Endodermal cell (in vitro differentiated cells): ENCODE measurements at regions not wholly inside any gene's neighbourhood (a gene's known extent, or its start where the extent isn't known, plus 50 kb on each side); places are given as distances from the start of the nearest gene placed in this dataset.

Experiments
- DNase-seq: peaks from one replicate; pipeline ENCODE4 v3.0.0-alpha.2; 2017
- H3K27ac ChIP-seq: 2 replicates; pipeline ENCODE4 v1.5.1; 2013; ENCODE audit warnings: mild to moderate bottlenecking, low read depth, low read length, moderate library complexity
- H3K27me3 ChIP-seq: 2 replicates; pipeline ENCODE4 v1.6.1; 2013; ENCODE audit warnings: mild to moderate bottlenecking, low read length, moderate library complexity; ENCODE audit not compliant: insufficient read depth, control insufficient read depth, poor library complexity, severe bottlenecking
- H3K36me3 ChIP-seq: 2 replicates; pipeline ENCODE4 v1.7.0; 2013; ENCODE audit warnings: mild to moderate bottlenecking, low read length, moderate library complexity; ENCODE audit not compliant: control insufficient read depth, insufficient read depth
- H3K4me1 ChIP-seq: one replicate; pipeline ENCODE4 v1.7.0; 2013; ENCODE audit warnings: low read length; ENCODE audit not compliant: control insufficient read depth, insufficient read depth
- H3K4me3 ChIP-seq: 2 replicates; pipeline ENCODE4 v1.5.1; 2013; ENCODE audit warnings: mild to moderate bottlenecking, low read length, moderate library complexity
- H3K9ac ChIP-seq: 2 replicates; pipeline ENCODE4 v1.6.1; 2013; ENCODE audit warnings: mild to moderate bottlenecking, low read length, moderate library complexity; ENCODE audit not compliant: poor library complexity, severe bottlenecking; ENCODE audit errors: extremely low read depth
- H3K9me3 ChIP-seq: 2 replicates; pipeline ENCODE4 v1.6.1; 2013; ENCODE audit warnings: mild to moderate bottlenecking, low read length, moderate library complexity; ENCODE audit not compliant: control insufficient read depth
- H3K27ac Mint-ChIP-seq: 2 replicates; pipeline ENCODE4 v1.8.0; 2020; ENCODE audit warnings: mixed read lengths
- H3K27me3 Mint-ChIP-seq: 2 replicates; pipeline ENCODE4 v1.8.0; 2021; ENCODE audit warnings: mild to moderate bottlenecking, mixed read lengths; ENCODE audit not compliant: insufficient read depth
- H3K36me3 Mint-ChIP-seq: 2 replicates; pipeline ENCODE4 v1.8.0; 2020; ENCODE audit warnings: low read depth, mixed read lengths
- H3K4me1 Mint-ChIP-seq: 2 replicates; pipeline ENCODE4 v1.8.0; 2020; ENCODE audit warnings: mixed read lengths
- H3K4me3 Mint-ChIP-seq: 2 replicates; pipeline ENCODE4 v1.8.0; 2020; ENCODE audit warnings: mild to moderate bottlenecking, moderate library complexity, mixed read lengths
- H3K9me3 Mint-ChIP-seq: 2 replicates; pipeline ENCODE4 v1.8.0; 2020; ENCODE audit warnings: mild to moderate bottlenecking, mixed read lengths
- CTCF ChIP-seq: fragments of 200-600 bp; sonication (generic); conservative IDR thresholded peaks from 2 replicates; pipeline ENCODE4 v1.5.0; 2021; ENCODE audit warnings: antibody characterized with exemption, mild to moderate bottlenecking
- WGBS, 2 experiments: methylation state at CpG; one replicate each; pipeline versions ENCODE4 v1.1.5 to v1.1.7; 2013; ENCODE audit warnings: missing lambda C conversion rate in 2 of 2, mixed read lengths in 1 of 2; ENCODE audit not compliant: insufficient coverage in 1 of 2, insufficient read length in 1 of 2; 5-methylcytosine and 5-hydroxymethylcytosine counted together

GRCh38 chr7:153939177-153939576, 113.0 kb upstream of the DPP6 start:
- H3K4me1 Mint-ChIP-seq = no peaks in the 10 kb centered on the region
- H3K27ac Mint-ChIP-seq = no peak overlapping the region
- Histone ChIP-seq H3K9ac (no peak overlapping the region), H3K4me1 (no peaks in the 10 kb centered on the region), H3K4me3 (no peak overlapping the region), H3K27me3 (no peaks in the 10 kb centered on the region), H3K27ac (no peak overlapping the region), H3K9me3 (peaks cover 90% of the 10 kb centered on the region), H3K36me3 (no peaks in the 10 kb centered on the region)
- H3K4me3 Mint-ChIP-seq = no peak overlapping the region
- no peaks in the 10 kb centered on the region for H3K27me3 Mint-ChIP-seq
- 66 to 69% methylated on average over 4 to 5 of the region's 5 CpGs for WGBS, 2 experiments
- H3K9me3 Mint-ChIP-seq = peaks cover 100% of the 10 kb centered on the region
- no peak for DNase-seq
- peaks cover 4% of the 10 kb centered on the region for H3K36me3 Mint-ChIP-seq
- TF ChIP-seq CTCF = no peak

GRCh38 chr7:153939654-153940053, 112.5 kb upstream of the DPP6 start:
- Histone ChIP-seq H3K4me3 (no peak overlapping the region), H3K9ac (no peak overlapping the region), H3K36me3 (no peaks in the 10 kb centered on the region), H3K4me1 (no peaks in the 10 kb centered on the region), H3K9me3 (peaks cover 89% of the 10 kb centered on the region), H3K27me3 (no peaks in the 10 kb centered on the region), H3K27ac (no peak overlapping the region)
- no peak for DNase-seq
- Mint-ChIP-seq H3K4me3 (no peak overlapping the region), H3K4me1 (no peaks in the 10 kb centered on the region), H3K27ac (no peak overlapping the region), H3K36me3 (peaks cover 4% of the 10 kb centered on the region), H3K27me3 (no peaks in the 10 kb centered on the region), H3K9me3 (peaks cover 100% of the 10 kb centered on the region)
- WGBS, 2 experiments = 84% methylated on average over 3 of the region's 3 CpGs
- TF ChIP-seq CTCF = no peak

- H3K9ac ChIP-seq = no peak overlapping the region
- Mint-ChIP-seq H3K27me3 (no peaks in the 10 kb centered on the region), H3K9me3 (peaks cover 100% of the 10 kb centered on the region), H3K4me1 (no peaks in the 10 kb centered on the region), H3K27ac (no peak overlapping the region), H3K36me3 (peaks cover 4% of the 10 kb centered on the region), H3K4me3 (no peak overlapping the region)
- no peaks in the 10 kb centered on the region for H3K27me3 ChIP-seq
- 62 to 68% methylated on average over 4 to 5 of the region's 5 CpGs for WGBS, 2 experiments
- no peak for DNase-seq
- no peak for TF ChIP-seq CTCF
- H3K9me3 ChIP-seq = peaks cover 92% of the 10 kb centered on the region
- H3K27ac ChIP-seq = no peak overlapping the region
- no peak overlapping the region for H3K4me3 ChIP-seq
- H3K4me1 ChIP-seq = no peaks in the 10 kb centered on the region
- H3K36me3 ChIP-seq = no peaks in the 10 kb centered on the region
Measured at GRCh38 chr7:153941061-153941460, 111.1 kb upstream of the DPP6 start.
